Vagina (tissue), 2 donors: ENCODE measurements at regions not wholly inside any gene's neighbourhood (a gene's known extent, or its start where the extent isn't known, plus 50 kb on each side); places are given as distances from the start of the nearest gene placed in this dataset.

Experiments used
- CTCF ChIP-seq, 3 experiments: fragments of 450-650 bp in 2 of 3; fragments of 200-600 bp in 1 of 3; sonication (generic) in 1 of 3; IDR thresholded peaks; one replicate each; pipeline ENCODE4 v1.5.1; 2017 to 2019; ENCODE audit warnings: antibody characterized with exemption in 3 of 3, mild to moderate bottlenecking in 2 of 3, moderate library complexity in 2 of 3
- POLR2A ChIP-seq, 2 donors: fragments of 450-650 bp; IDR thresholded peaks; one replicate each; pipeline ENCODE4 v1.6.1; 2017; ENCODE audit warnings: antibody characterized with exemption in 2 of 2, mild to moderate bottlenecking in 2 of 2, moderate library complexity in 2 of 2
- POLR2AphosphoS5 ChIP-seq, 2 donors: sonication (generic); formaldehyde crosslinking; IDR thresholded peaks; one replicate each; pipeline ENCODE4 v1.9.0; 2017; ENCODE audit warnings: antibody characterized with exemption in 2 of 2, mild to moderate bottlenecking in 2 of 2, low read depth in 1 of 2; ENCODE audit not compliant: insufficient read depth in 1 of 2

- no peak for TF ChIP-seq CTCF (IDR thresholded peaks at IDR 0.05)
- no peak for TF ChIP-seq POLR2A (IDR thresholded peaks at IDR 0.05)
- TF ChIP-seq POLR2AphosphoS5 (IDR thresholded peaks at IDR 0.05; ENCODE audit: insufficient read depth in 1 of 2, low read depth in 1 of 2), result no peak
Measured at GRCh38 chr13:40370661-40371060, 295.8 kb downstream of the FOXO1 start.
